ENCODE measurements at regions not wholly inside any gene's neighbourhood (a gene's known extent, or its start where the extent isn't known, plus 50 kb on each side); places are given as distances from the start of the nearest gene placed in this dataset.
"Not testable (repeated sequence)": the region's sequence is repeated elsewhere in the genome, so short reads cannot be mapped to it uniquely, and the experiment has no call there.

DNA sequence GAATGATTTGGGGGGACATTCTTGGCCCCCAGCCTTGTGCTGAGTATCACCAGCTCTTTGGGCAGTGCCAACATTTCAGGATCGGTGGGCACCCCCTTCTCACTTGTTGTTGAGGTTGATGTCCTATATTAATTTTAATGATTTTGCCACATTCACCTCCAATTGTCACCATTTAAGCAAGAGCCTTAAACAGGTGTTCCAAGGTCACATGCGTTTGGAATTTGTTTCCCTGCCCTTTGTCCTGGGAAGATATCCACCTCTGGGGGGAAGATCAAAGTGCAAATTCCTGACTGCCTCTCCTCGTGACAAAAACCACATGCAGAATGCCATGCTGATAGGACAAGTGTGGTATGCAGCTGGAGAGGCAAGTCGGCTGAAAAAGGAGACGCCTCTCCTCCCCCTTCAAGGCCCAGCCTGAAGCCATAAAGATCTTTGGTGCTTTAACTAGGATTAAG is 72.5 kb upstream of the ID2 start:
- H3K4me3 ChIP-seq (ENCODE audit: low read length), result no peak overlapping the region
- no peak overlapping the region for H3K4me2 ChIP-seq (ENCODE audit: low read length)
- no peaks in the 10 kb centered on the region for H3F3A ChIP-seq (ENCODE audit: control insufficient read depth, insufficient read depth)
- no peaks in the 10 kb centered on the region for H3K36me3 ChIP-seq (ENCODE audit: control insufficient read depth, low read length)
- H3K79me2 ChIP-seq (ENCODE audit: control insufficient read depth, low read length), result no peaks in the 10 kb centered on the region
- no peaks in the 10 kb centered on the region for H4K20me1 ChIP-seq (ENCODE audit: control insufficient read depth, insufficient read depth, low read depth, low read length)
- no peaks in the 10 kb centered on the region for H3K27me3 ChIP-seq (ENCODE audit: control insufficient read depth, low read length)
- H3K9me2 ChIP-seq (replicated peaks; ENCODE audit: control insufficient read depth, low read length), result no peaks in the 10 kb centered on the region
- TF ChIP-seq EZH2phosphoT487 (IDR thresholded peaks at IDR 0.05; ENCODE audit: borderline replicate concordance, low read length), result no peak
- TF ChIP-seq, protein P1, sequence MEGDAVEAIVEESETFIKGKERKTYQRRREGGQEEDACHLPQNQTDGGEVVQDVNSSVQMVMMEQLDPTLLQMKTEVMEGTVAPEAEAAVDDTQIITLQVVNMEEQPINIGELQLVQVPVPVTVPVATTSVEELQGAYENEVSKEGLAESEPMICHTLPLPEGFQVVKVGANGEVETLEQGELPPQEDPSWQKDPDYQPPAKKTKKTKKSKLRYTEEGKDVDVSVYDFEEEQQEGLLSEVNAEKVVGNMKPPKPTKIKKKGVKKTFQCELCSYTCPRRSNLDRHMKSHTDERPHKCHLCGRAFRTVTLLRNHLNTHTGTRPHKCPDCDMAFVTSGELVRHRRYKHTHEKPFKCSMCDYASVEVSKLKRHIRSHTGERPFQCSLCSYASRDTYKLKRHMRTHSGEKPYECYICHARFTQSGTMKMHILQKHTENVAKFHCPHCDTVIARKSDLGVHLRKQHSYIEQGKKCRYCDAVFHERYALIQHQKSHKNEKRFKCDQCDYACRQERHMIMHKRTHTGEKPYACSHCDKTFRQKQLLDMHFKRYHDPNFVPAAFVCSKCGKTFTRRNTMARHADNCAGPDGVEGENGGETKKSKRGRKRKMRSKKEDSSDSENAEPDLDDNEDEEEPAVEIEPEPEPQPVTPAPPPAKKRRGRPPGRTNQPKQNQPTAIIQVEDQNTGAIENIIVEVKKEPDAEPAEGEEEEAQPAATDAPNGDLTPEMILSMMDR (IDR thresholded peaks at IDR 0.05; ENCODE audit: low read depth, low read length, poor library complexity, severe bottlenecking), result no peak
- no peak overlapping the region for H3K27ac ChIP-seq (ENCODE audit: low read depth, low read length)
- H3K9me3 ChIP-seq (ENCODE audit: control insufficient read depth, insufficient read depth, low read length), result peaks cover 10% of the 10 kb centered on the region; the same call in 1 of the 2 replicates
- H3K4me1 ChIP-seq (ENCODE audit: control insufficient read depth, low read length), result no peaks in the 10 kb centered on the region

DNA sequence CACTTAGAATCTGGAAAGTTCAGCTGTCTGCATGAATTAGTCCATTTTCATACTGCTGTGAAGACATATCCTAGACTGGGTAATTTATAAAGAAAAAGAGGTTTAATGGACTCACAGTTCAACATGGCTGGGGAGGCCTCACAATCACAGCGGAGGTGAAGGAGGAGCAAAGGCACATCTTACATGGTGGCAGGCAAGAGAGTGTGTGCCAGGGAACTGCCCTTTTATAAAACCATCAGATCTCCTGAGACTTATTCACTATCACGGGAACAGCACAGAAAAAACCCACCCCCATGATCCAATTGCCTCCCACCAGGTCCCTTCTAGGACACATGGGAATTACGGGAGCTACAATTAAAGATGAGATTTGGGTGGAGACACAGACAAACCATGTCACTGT is 71.1 kb upstream of the ID2 start:
- H3K36me3 ChIP-seq (ENCODE audit: control insufficient read depth, low read length); H3K4me3 ChIP-seq (ENCODE audit: low read length); H3K79me2 ChIP-seq (ENCODE audit: control insufficient read depth, low read length); H3K27ac ChIP-seq (ENCODE audit: low read depth, low read length); H3K9me3 ChIP-seq (ENCODE audit: control insufficient read depth, insufficient read depth, low read length); H3F3A ChIP-seq (ENCODE audit: control insufficient read depth, insufficient read depth); H4K20me1 ChIP-seq (ENCODE audit: control insufficient read depth, insufficient read depth, low read depth, low read length); H3K27me3 ChIP-seq (ENCODE audit: control insufficient read depth, low read length); H3K4me1 ChIP-seq (ENCODE audit: control insufficient read depth, low read length); H3K9me2 ChIP-seq (replicated peaks; ENCODE audit: control insufficient read depth, low read length); H3K4me2 ChIP-seq (ENCODE audit: low read length): not testable (repeated sequence)

DNA sequence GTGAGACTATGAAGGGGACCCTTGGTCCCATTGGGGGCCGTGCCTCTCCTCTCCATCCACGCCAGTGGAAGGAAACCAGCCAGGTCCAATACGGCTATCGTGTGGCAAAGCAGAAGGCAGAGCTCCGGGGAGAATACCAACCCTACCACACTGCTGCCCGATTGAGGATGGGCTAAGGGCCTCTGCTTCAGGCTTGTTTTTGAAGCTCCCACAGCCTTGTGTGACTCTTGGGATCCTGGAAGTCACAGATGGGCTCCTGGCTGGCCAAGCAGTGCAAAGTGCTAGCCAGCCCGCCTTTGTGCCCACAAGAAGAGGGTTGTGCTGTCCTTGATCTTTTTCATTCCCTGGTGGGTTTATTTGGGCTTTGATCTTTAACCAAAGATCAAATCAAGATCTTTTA is 70.6 kb upstream of the ID2 start:
- Histone ChIP-seq H3K27me3 (ENCODE audit: control insufficient read depth, low read length) (no peaks in the 10 kb centered on the region), H3K4me1 (ENCODE audit: control insufficient read depth, low read length) (no peaks in the 10 kb centered on the region), H3K9me2 (replicated peaks; ENCODE audit: control insufficient read depth, low read length) (no peaks in the 10 kb centered on the region), H3F3A (ENCODE audit: control insufficient read depth, insufficient read depth) (no peaks in the 10 kb centered on the region), H3K4me2 (ENCODE audit: low read length) (no peak overlapping the region), H3K27ac (ENCODE audit: low read depth, low read length) (no peak overlapping the region), H3K36me3 (ENCODE audit: control insufficient read depth, low read length) (no peaks in the 10 kb centered on the region), H3K9me3 (ENCODE audit: control insufficient read depth, insufficient read depth, low read length) (peaks cover 10% of the 10 kb centered on the region; the same call in 1 of the 2 replicates), H3K79me2 (ENCODE audit: control insufficient read depth, low read length) (no peaks in the 10 kb centered on the region), H3K4me3 (ENCODE audit: low read length) (no peak overlapping the region), H4K20me1 (ENCODE audit: control insufficient read depth, insufficient read depth, low read depth, low read length) (no peaks in the 10 kb centered on the region)
- TF ChIP-seq EZH2phosphoT487 (IDR thresholded peaks at IDR 0.05; ENCODE audit: borderline replicate concordance, low read length), result no peak
- TF ChIP-seq, protein P1 (IDR thresholded peaks at IDR 0.05; ENCODE audit: low read depth, low read length, poor library complexity, severe bottlenecking), result no peak

DNA sequence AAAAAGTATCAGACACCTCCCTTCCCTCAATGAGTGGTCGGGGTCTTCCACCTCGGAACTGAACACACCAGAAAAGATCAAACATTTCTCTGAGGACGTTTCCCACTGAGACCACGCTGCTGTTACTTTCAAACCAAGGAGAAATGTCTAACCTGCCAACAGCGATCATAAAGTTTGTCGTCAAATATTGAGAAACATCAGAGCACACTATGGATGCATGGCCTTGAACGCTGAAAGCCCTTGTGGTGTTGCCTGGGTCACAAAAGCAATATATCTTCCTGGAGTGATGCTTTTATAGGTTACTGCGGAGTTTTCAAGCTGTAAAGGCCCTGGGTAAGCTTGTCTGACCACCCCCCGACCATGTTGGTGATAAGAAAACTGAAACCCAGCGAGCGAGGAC is 70.2 kb upstream of the ID2 start:
- Histone ChIP-seq H3F3A (ENCODE audit: control insufficient read depth, insufficient read depth) (no peaks in the 10 kb centered on the region), H3K4me1 (ENCODE audit: control insufficient read depth, low read length) (no peaks in the 10 kb centered on the region), H3K36me3 (ENCODE audit: control insufficient read depth, low read length) (no peaks in the 10 kb centered on the region), H3K4me2 (ENCODE audit: low read length) (no peak overlapping the region), H3K9me2 (replicated peaks; ENCODE audit: control insufficient read depth, low read length) (no peaks in the 10 kb centered on the region), H3K27me3 (ENCODE audit: control insufficient read depth, low read length) (no peaks in the 10 kb centered on the region), H3K9me3 (ENCODE audit: control insufficient read depth, insufficient read depth, low read length) (peaks cover 10% of the 10 kb centered on the region; the same call in 1 of the 2 replicates), H3K27ac (ENCODE audit: low read depth, low read length) (no peak overlapping the region), H3K4me3 (ENCODE audit: low read length) (no peak overlapping the region), H4K20me1 (ENCODE audit: control insufficient read depth, insufficient read depth, low read depth, low read length) (no peaks in the 10 kb centered on the region), H3K79me2 (ENCODE audit: control insufficient read depth, low read length) (no peaks in the 10 kb centered on the region)
- TF ChIP-seq EZH2phosphoT487 (IDR thresholded peaks at IDR 0.05; ENCODE audit: borderline replicate concordance, low read length), result no peak
- TF ChIP-seq, protein P1 (IDR thresholded peaks at IDR 0.05; ENCODE audit: low read depth, low read length, poor library complexity, severe bottlenecking), result no peak

All from DOHH2 (cell line).